Common myeloid progenitor, CD34-positive (primary cell): ENCODE measurements at regions not wholly inside any gene's neighbourhood (a gene's known extent, or its start where the extent isn't known, plus 50 kb on each side); places are given as distances from the start of the nearest gene placed in this dataset.

Source experiments
- CTCF ChIA-PET: fragments of 350-600 bp; sonication (Branson Sonifier 250); formaldehyde crosslinking; loops from one replicate; lab custom pipeline; 2021; ENCODE audit warnings: antibody characterized with exemption; lab: Charles Lee
- POLR2A ChIA-PET: fragments of 350-600 bp; sonication (Branson Sonifier 250); formaldehyde crosslinking; loops from one replicate; lab custom pipeline; 2021; ENCODE audit warnings: antibody characterized with exemption; lab: Charles Lee
- DNase-seq, 3 donors: peaks; one replicate each; pipeline versions ENCODE4 v3.0.0 to v3.0.0-alpha.2; 2013
- H3K27ac ChIP-seq, 2 experiments: 1 replicate in 1 of 2; 2 replicates in 1 of 2; pipeline ENCODE4 v1.7.0; 2013; ENCODE audit warnings: inconsistent platforms in 2 of 2, low read length in 2 of 2, mild to moderate bottlenecking in 2 of 2, low read depth in 1 of 2, moderate library complexity in 1 of 2; ENCODE audit not compliant: severe bottlenecking in 2 of 2, insufficient read depth in 1 of 2, poor library complexity in 1 of 2
- H3K27me3 ChIP-seq, 5 experiments: replicated peaks in 2 of 5; 1 replicate in 3 of 5; 2 replicates in 2 of 5; pipeline versions ENCODE4 v1.6.1 to v1.7.0; 2013; ENCODE audit warnings: low read length in 4 of 5, mild to moderate bottlenecking in 2 of 5, moderate library complexity in 2 of 5, inconsistent platforms in 1 of 5; ENCODE audit not compliant: insufficient read depth in 5 of 5, control insufficient read depth in 4 of 5
- H3K36me3 ChIP-seq, 4 experiments: 1 replicate in 2 of 4; 2 replicates in 2 of 4; pipeline versions ENCODE4 v1.6.1 to v1.7.0; 2013; ENCODE audit warnings: low read length in 3 of 4, control low read depth in 1 of 4, mild to moderate bottlenecking in 1 of 4; ENCODE audit not compliant: control insufficient read depth in 4 of 4, insufficient read depth in 4 of 4
- H3K4me1 ChIP-seq, 4 experiments: 1 replicate in 3 of 4; 2 replicates in 1 of 4; pipeline versions ENCODE4 v1.6.1 to v1.7.1; 2013; ENCODE audit warnings: low read length in 3 of 4, mild to moderate bottlenecking in 3 of 4, control low read depth in 1 of 4, inconsistent platforms in 1 of 4, moderate library complexity in 1 of 4; ENCODE audit not compliant: control insufficient read depth in 4 of 4, insufficient read depth in 4 of 4; ENCODE audit errors: control extremely low read depth in 1 of 4
- H3K4me3 ChIP-seq, 7 experiments: 1 replicate in 4 of 7; 2 replicates in 3 of 7; pipeline versions ENCODE4 v1.5.1 to v1.7.0; 2013; ENCODE audit warnings: mild to moderate bottlenecking in 7 of 7, low read length in 6 of 7, moderate library complexity in 6 of 7, inconsistent platforms in 2 of 7, low read depth in 2 of 7, control low read depth in 1 of 7; ENCODE audit not compliant: insufficient read depth in 4 of 7, control insufficient read depth in 1 of 7; ENCODE audit errors: extremely low read depth in 1 of 7
- H3K9me3 ChIP-seq, 5 experiments: 1 replicate in 4 of 5; 2 replicates in 1 of 5; pipeline versions ENCODE4 v1.6.1 to v1.7.1; 2013; ENCODE audit warnings: low read length in 4 of 5, mild to moderate bottlenecking in 2 of 5, inconsistent platforms in 1 of 5, low read depth in 1 of 5, moderate library complexity in 1 of 5; ENCODE audit not compliant: control insufficient read depth in 4 of 5, insufficient read depth in 2 of 5; ENCODE audit errors: control extremely low read depth in 1 of 5
- WGBS: methylation state at CpG from one replicate; pipeline ENCODE4 v1.1.5; 2013; ENCODE audit not compliant: insufficient coverage; 5-methylcytosine and 5-hydroxymethylcytosine counted together

DNA sequence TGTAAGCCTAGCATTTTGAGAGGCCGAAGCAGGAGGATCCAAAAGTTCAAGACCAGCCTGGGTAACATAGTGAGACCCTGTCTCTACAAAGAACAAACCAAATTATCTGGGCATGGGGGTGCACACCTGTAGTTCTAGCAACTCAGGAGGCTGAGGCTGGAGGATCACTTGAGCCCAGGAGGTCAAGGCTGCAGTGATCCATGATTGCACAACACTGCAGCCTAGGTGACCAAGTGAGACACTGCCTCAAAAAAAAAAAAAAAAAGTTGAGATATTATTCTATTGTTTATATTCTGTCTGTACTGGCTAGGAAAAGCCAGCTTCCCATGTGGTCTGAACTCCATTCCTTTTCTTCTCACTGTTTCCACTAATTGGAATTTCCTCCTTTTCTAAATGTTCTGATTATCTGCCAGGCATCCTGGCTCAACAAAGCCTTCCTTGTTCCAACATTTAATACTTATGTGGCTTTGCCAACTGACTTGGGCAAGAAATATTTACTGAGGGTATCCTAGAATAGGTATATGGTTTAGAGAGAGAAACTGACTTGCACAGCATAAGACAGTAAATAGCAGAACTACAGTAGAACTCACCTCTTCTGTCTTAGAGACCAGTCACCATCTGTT, 175.2 kb upstream of the ADAMTS3 start:
- no peak for DNase-seq
- H3K27ac ChIP-seq, result no peak overlapping the region
- H3K9me3 ChIP-seq, result peaks cover 0 to 3% (median 0%) of the 10 kb centered on the region in 5 experiments
- no CpG with 5 or more reads among the region's 1 CpG for WGBS
- no peaks in the 10 kb centered on the region for H3K36me3 ChIP-seq
- POLR2A ChIA-PET, result no interaction called here
- CTCF ChIA-PET, result no interaction called here
- H3K4me1 ChIP-seq, result no peaks in the 10 kb centered on the region
- no peaks in the 10 kb centered on the region for H3K27me3 ChIP-seq
- H3K4me3 ChIP-seq, result no peak overlapping the region

DNA sequence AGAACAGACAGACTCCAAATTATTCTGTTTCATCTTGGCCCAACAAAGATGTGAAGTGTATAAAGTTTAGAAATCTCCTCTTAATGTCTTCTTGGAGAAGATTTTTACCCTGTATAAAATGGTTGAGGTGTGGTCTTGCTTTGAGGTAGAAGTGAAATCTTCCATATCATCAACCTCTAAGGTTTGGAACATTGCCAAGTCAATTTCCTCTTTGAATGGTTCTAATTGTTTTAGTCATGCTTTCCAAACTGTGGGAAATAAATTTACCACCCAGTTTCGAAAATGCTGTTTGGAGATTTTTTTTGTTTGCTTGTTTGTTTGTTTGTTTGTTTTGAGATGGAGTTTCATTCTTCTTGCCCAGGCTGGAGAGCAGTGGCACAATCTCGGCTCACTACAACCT, 174.1 kb upstream of the ADAMTS3 start:
- DNase-seq, result peak in 2 of 3 donors; percentile 2
- Histone ChIP-seq H3K27ac (no peak overlapping the region), H3K27me3 (no peaks in the 10 kb centered on the region), H3K9me3 (no peaks in the 10 kb centered on the region), H3K4me1 (no peaks in the 10 kb centered on the region), H3K36me3 (no peaks in the 10 kb centered on the region), H3K4me3 (no peak overlapping the region)
- ChIA-PET POLR2A (no interaction called here), CTCF (no interaction called here)
- 100% methylated on average over 1 of the region's 2 CpGs for WGBS

DNA sequence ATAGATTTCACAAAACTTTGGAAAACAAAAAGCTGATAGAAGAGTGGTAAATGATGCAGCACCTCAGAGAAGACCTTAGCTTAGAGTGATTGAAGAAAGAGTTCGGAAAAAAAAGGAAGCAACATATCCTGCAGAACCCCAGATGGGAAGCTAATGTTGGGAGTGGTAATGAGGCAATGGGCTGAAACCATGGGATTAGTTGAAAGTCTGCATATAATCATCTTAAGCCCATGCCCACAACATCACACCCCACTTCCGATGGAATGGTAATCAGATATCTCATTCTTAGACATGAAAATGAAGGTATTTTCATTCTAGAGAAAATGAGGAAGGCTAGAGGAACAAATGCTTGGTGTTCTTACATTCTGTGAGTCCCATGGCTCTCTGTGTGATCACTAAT, 146.3 kb upstream of the ADAMTS3 start:
- WGBS, result no CpG with 5 or more reads among the region's 2 CpGs
- Histone ChIP-seq H3K9me3 (no peaks in the 10 kb centered on the region), H3K36me3 (no peaks in the 10 kb centered on the region), H3K27me3 (no peaks in the 10 kb centered on the region), H3K27ac (no peak overlapping the region), H3K4me3 (no peak overlapping the region), H3K4me1 (no peaks in the 10 kb centered on the region)
- DNase-seq, result no peak
- ChIA-PET CTCF (no interaction called here), POLR2A (no interaction called here)

DNA sequence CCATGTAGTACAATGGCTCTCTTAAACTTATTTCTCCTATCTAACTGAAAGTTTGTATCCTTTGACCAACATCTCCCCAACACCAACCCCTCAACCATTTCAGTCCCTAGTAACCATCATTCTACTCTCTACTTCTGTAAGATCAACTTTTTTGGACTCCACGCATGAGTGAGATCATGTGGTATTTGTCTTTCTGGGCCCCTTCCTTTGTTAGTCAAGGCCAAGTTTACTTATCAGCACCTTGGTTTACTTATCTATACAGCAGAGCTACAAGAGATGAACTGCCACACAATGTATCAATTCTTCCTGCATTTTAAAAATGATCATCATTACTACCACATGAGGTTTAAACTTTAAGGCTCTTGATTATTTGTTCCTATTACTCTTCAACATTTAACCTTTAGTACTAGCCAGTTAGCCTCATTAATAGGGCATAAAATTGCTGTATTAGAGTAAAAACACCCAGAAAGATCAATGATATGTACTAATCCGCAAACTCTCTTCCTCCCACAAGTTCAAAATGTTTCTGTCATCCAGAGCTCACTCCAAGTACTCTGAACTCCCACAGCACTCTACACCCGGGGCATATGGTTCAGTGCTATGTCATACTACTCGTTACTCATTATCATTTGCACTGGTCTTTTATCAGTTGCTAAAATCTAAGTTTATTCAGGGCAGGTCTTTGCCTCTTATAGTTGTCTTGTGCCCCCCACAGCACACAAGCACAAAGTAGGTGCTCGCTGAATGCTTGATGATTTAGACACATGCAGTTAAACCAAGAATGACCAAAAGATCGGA, 145.7 kb upstream of the ADAMTS3 start:
- Histone ChIP-seq H3K27ac (no peak overlapping the region), H3K4me3 (no peak overlapping the region), H3K36me3 (no peaks in the 10 kb centered on the region), H3K9me3 (no peaks in the 10 kb centered on the region), H3K27me3 (no peaks in the 10 kb centered on the region), H3K4me1 (no peaks in the 10 kb centered on the region)
- DNase-seq, result no peak
- POLR2A ChIA-PET, result no interaction called here
- CTCF ChIA-PET, result no interaction called here
- WGBS, result 97% methylated on average over 5 of the region's 6 CpGs

DNA sequence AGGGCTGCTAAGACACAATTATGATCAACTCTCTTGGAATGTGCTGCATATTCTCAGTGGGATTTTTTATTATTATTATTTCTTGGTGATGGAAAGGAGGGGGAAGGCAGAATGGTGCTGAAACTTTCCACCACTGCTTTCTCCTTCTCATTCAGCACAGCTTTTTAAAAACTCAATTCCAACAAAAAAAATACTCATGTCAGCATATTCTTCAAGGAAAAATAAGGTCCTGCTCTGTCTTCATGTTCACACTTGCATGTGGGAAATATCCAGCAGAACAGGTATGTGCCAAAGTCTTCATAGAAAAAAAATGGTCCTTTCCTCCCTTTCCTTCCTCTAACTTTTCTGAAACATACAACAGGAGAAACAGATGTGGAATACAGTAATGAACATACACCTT, 144.0 kb upstream of the ADAMTS3 start:
- no peak overlapping the region for H3K27ac ChIP-seq
- H3K36me3 ChIP-seq, result no peaks in the 10 kb centered on the region
- no peak for DNase-seq
- POLR2A ChIA-PET, result no interaction called here
- no peaks in the 10 kb centered on the region for H3K9me3 ChIP-seq
- H3K27me3 ChIP-seq, result no peaks in the 10 kb centered on the region
- H3K4me1 ChIP-seq, result no peaks in the 10 kb centered on the region
- no peak overlapping the region for H3K4me3 ChIP-seq
- CTCF ChIA-PET, result no interaction called here

DNA sequence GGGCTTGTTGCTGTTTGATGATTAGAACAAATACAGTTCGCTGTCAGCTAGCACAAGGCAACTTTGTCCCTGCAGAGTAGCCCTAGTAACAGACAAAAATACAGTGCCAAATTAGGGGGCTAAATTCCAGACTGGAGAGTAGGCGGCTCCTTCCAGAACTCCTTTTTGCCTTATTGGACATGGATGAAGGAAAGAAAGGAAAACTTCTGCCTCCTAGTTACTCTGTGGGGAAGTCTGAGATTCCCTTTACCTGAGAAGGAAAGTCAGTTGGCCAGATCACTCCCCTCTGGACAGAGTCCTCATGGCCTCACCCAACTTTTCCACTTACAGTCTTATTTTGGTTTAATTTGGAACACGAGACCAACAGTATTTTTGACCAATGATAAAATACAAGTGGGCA, 140.5 kb upstream of the ADAMTS3 start:
- Histone ChIP-seq H3K4me3 (no peak overlapping the region), H3K4me1 (no peaks in the 10 kb centered on the region), H3K27ac (no peak overlapping the region), H3K9me3 (no peaks in the 10 kb centered on the region), H3K27me3 (no peaks in the 10 kb centered on the region), H3K36me3 (no peaks in the 10 kb centered on the region)
- ChIA-PET CTCF (no interaction called here), POLR2A (no interaction called here)
- WGBS, result 100% methylated on average over 2 of the region's 3 CpGs
- no peak for DNase-seq

DNA sequence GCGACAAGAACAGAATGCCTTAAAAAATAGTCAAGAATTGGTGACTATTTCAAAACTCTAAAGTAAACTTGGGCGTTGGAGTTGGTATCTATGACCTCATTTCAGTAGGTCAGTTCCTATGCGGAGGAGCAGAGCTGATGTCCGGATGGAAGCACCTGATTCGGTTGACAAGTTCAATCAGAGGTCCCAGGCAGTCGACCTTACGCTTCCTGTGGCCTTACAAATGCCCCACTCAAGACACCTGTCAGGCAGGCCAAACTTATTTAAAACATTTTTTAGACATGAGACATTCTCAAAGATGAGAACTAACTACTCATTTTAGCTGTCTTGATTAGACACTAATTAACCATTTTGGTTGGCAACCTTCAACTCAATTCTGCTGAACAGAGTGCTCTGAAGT, 137.7 kb upstream of the ADAMTS3 start:
- CTCF ChIA-PET, result no interaction called here

More for the DNA sequence above, 137.7 kb upstream of the ADAMTS3 start:
- H3K27ac ChIP-seq, result no peak overlapping the region
- WGBS, result 98% methylated on average over 7 of the region's 7 CpGs
- DNase-seq, result no peak
- H3K36me3 ChIP-seq, result no peaks in the 10 kb centered on the region
- H3K4me1 ChIP-seq, result no peaks in the 10 kb centered on the region
- POLR2A ChIA-PET, result no interaction called here
- H3K9me3 ChIP-seq, result no peaks in the 10 kb centered on the region
- no peak overlapping the region for H3K4me3 ChIP-seq
- no peaks in the 10 kb centered on the region for H3K27me3 ChIP-seq
